GM12878 (cell line): ENCODE measurements at regions not wholly inside any gene's neighbourhood (a gene's known extent, or its start where the extent isn't known, plus 50 kb on each side); places are given as distances from the start of the nearest gene placed in this dataset.

ENCODE experiments used
- CEBPB ChIP-seq, 2 experiments: fragments of 150-350 bp in 1 of 2; IDR thresholded peaks; 2 replicates each; pipeline ENCODE4 v1.6.1; 2012 to 2014; ENCODE audit warnings: low read depth in 2 of 2, low read length in 2 of 2, borderline replicate concordance in 1 of 2, inconsistent platforms in 1 of 2
- EP300 ChIP-seq, 2 experiments: fragments of 150-350 bp in 1 of 2; IDR thresholded peaks; 2 replicates each; pipeline ENCODE4 v1.6.1; 2011 to 2012; ENCODE audit warnings: low read depth in 2 of 2, low read length in 2 of 2, borderline replicate concordance in 1 of 2, improper control_type of control experiment in 1 of 2, inconsistent platforms in 1 of 2; ENCODE audit not compliant: control insufficient read depth in 1 of 2
- MXI1 ChIP-seq: fragments of 150-350 bp; IDR thresholded peaks from 2 replicates; pipeline ENCODE4 v1.6.1; 2011; ENCODE audit warnings: low read depth, mild to moderate bottlenecking, inconsistent platforms, low read length, improper control_type of control experiment
- NR2C2 ChIP-seq: IDR thresholded peaks from 2 replicates; pipeline ENCODE4 v1.6.1; 2011; ENCODE audit warnings: borderline replicate concordance, low read depth; ENCODE audit not compliant: control insufficient read depth, insufficient read length
- POLR2AphosphoS2 ChIP-seq: IDR thresholded peaks from 2 replicates; pipeline ENCODE4 v1.6.1; 2011; ENCODE audit warnings: low read depth, mild to moderate bottlenecking, low read length, improper control_type of control experiment, moderate library complexity
- RAD21 ChIP-seq: IDR thresholded peaks from 2 replicates; pipeline ENCODE4 v1.6.1; 2011; ENCODE audit warnings: mild to moderate bottlenecking, low read depth, low read length, moderate library complexity; ENCODE audit not compliant: insufficient read depth
- SPI1 ChIP-seq: IDR thresholded peaks from 2 replicates; pipeline ENCODE4 v1.6.1; 2011; ENCODE audit warnings: low read depth, mild to moderate bottlenecking, low read length, moderate library complexity, borderline replicate concordance; ENCODE audit not compliant: insufficient read depth
- ZNF384 ChIP-seq: IDR thresholded peaks from 2 replicates; pipeline ENCODE4 v1.6.1; 2012; ENCODE audit warnings: low read depth, mild to moderate bottlenecking, low read length, improper control_type of control experiment, borderline replicate concordance
- TF ChIP-seq, protein P1 (sequence below): IDR thresholded peaks from 2 replicates; pipeline ENCODE4 v1.6.1; 2011; ENCODE audit warnings: low read depth, mild to moderate bottlenecking, low read length, moderate library complexity, borderline replicate concordance; ENCODE audit errors: extremely low read depth
- TF ChIP-seq, protein P2 (sequence below): fragments of 450-650 bp; formaldehyde crosslinking; IDR thresholded peaks from 2 replicates; pipeline ENCODE4 v1.4.0; 2020; ENCODE audit warnings: mild to moderate bottlenecking, moderate library complexity
- TF ChIP-seq, protein P3 (sequence below), 3 experiments: IDR thresholded peaks in 2 of 3; conservative IDR thresholded peaks in 1 of 3; 2 replicates each; pipeline ENCODE4 v1.5.1; 2011; ENCODE audit warnings: low read depth in 3 of 3, low read length in 3 of 3, mild to moderate bottlenecking in 3 of 3, control low read depth in 2 of 3, moderate library complexity in 2 of 3, inconsistent platforms in 1 of 3, mixed read lengths in 1 of 3; ENCODE audit not compliant: control insufficient read depth in 2 of 3, insufficient read depth in 1 of 3; ENCODE audit errors: extremely low read depth in 1 of 3

DNA sequence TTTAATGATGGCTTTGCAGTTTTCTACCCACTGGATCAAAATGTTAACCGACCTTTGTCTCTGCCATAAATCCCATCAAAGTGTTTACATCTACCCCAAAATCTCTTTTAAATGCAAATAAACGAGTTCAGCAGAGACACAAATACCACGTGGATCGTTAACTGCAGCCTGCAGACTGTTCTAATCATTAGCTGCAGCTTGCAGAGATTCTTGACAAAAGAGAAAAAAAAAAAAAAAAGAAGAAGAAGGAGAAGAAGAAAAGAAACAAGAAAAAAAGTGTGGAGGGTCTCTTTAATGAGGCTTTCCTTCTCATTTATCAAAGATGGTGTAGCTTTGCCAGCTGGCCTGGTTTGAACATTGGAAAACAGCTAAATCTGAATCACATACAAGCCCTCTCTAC lies 275.7 kb downstream of the NEDD1 start:
- TF ChIP-seq, protein P1, sequence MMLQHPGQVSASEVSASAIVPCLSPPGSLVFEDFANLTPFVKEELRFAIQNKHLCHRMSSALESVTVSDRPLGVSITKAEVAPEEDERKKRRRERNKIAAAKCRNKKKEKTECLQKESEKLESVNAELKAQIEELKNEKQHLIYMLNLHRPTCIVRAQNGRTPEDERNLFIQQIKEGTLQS = no peak
- TF ChIP-seq SPI1 (no peak), CEBPB (IDR thresholded peaks at IDR 0.05; ENCODE audit: borderline replicate concordance in 1 of 2, low read depth in 2 of 2, low read length in 2 of 2) (no peak), POLR2AphosphoS2 (no peak), RAD21 (no peak), MXI1 (no peak), EP300 (IDR thresholded peaks at IDR 0.05; ENCODE audit: borderline replicate concordance in 1 of 2, control insufficient read depth in 1 of 2, low read depth in 2 of 2, low read length in 2 of 2) (no peak), ZNF384 (no peak), NR2C2 (no peak)
- TF ChIP-seq, protein P2, sequence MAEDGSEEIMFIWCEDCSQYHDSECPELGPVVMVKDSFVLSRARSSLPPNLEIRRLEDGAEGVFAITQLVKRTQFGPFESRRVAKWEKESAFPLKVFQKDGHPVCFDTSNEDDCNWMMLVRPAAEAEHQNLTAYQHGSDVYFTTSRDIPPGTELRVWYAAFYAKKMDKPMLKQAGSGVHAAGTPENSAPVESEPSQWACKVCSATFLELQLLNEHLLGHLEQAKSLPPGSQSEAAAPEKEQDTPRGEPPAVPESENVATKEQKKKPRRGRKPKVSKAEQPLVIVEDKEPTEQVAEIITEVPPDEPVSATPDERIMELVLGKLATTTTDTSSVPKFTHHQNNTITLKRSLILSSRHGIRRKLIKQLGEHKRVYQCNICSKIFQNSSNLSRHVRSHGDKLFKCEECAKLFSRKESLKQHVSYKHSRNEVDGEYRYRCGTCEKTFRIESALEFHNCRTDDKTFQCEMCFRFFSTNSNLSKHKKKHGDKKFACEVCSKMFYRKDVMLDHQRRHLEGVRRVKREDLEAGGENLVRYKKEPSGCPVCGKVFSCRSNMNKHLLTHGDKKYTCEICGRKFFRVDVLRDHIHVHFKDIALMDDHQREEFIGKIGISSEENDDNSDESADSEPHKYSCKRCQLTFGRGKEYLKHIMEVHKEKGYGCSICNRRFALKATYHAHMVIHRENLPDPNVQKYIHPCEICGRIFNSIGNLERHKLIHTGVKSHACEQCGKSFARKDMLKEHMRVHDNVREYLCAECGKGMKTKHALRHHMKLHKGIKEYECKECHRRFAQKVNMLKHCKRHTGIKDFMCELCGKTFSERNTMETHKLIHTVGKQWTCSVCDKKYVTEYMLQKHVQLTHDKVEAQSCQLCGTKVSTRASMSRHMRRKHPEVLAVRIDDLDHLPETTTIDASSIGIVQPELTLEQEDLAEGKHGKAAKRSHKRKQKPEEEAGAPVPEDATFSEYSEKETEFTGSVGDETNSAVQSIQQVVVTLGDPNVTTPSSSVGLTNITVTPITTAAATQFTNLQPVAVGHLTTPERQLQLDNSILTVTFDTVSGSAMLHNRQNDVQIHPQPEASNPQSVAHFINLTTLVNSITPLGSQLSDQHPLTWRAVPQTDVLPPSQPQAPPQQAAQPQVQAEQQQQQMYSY (CRISPR knock-in tag) = no peak
- TF ChIP-seq, protein P3, sequence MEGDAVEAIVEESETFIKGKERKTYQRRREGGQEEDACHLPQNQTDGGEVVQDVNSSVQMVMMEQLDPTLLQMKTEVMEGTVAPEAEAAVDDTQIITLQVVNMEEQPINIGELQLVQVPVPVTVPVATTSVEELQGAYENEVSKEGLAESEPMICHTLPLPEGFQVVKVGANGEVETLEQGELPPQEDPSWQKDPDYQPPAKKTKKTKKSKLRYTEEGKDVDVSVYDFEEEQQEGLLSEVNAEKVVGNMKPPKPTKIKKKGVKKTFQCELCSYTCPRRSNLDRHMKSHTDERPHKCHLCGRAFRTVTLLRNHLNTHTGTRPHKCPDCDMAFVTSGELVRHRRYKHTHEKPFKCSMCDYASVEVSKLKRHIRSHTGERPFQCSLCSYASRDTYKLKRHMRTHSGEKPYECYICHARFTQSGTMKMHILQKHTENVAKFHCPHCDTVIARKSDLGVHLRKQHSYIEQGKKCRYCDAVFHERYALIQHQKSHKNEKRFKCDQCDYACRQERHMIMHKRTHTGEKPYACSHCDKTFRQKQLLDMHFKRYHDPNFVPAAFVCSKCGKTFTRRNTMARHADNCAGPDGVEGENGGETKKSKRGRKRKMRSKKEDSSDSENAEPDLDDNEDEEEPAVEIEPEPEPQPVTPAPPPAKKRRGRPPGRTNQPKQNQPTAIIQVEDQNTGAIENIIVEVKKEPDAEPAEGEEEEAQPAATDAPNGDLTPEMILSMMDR (IDR thresholded peaks at IDR 0.05 in 2 of 3, conservative IDR thresholded peaks at IDR 0.05 in 1 of 3; ENCODE audit: control insufficient read depth in 2 of 3, extremely low read depth in 1 of 3, insufficient read depth in 1 of 3, low read depth in 3 of 3, low read length in 3 of 3) = no peak
